Gastroesophageal sphincter (tissue), 4 donors: ENCODE measurements at regions not wholly inside any gene's neighbourhood (a gene's known extent, or its start where the extent isn't known, plus 50 kb on each side); places are given as distances from the start of the nearest gene placed in this dataset.

Source experiments
- ATAC-seq: fragments of 150-250 bp; one replicate; pipeline ENCODE4 v1.9.1; 2016; ENCODE audit warnings: mild to moderate bottlenecking, moderate library complexity
- H3K27ac ChIP-seq, 4 donors: fragments of 200-600 bp; sonication (generic) in 3 of 4; 1 replicate in 3 of 4; 2 replicates in 1 of 4; pipeline ENCODE4 v1.5.1; 2016 to 2019
- H3K27me3 ChIP-seq: fragments of 200-600 bp; sonication (generic); one replicate; pipeline ENCODE4 v1.5.1; 2019
- H3K36me3 ChIP-seq, 2 donors: fragments of 200-600 bp; sonication (generic); one replicate each; pipeline ENCODE4 v1.5.1; 2019; ENCODE audit warnings: control low read depth in 1 of 2
- H3K4me1 ChIP-seq, 3 donors: fragments of 200-600 bp; sonication (generic); 1 replicate in 2 of 3; 2 replicates in 1 of 3; pipeline ENCODE4 v1.5.1; 2016 to 2019; ENCODE audit warnings: control low read depth in 2 of 3
- H3K4me3 ChIP-seq, 2 donors: fragments of 200-600 bp; sonication (generic); one replicate each; pipeline ENCODE4 v1.5.1; 2019; ENCODE audit warnings: mild to moderate bottlenecking in 1 of 2, moderate library complexity in 1 of 2
- H3K9me3 ChIP-seq, 3 donors: fragments of 200-600 bp; sonication (generic); one replicate each; pipeline ENCODE4 v1.5.1; 2017 to 2019; ENCODE audit warnings: control low read depth in 2 of 3
- CTCF ChIP-seq, 4 experiments: fragments of 200-600 bp in 2 of 4; fragments of 450-650 bp in 2 of 4; sonication (generic) in 1 of 4; IDR thresholded peaks; one replicate each; pipeline ENCODE4 v1.5.1; 2017 to 2019; ENCODE audit warnings: antibody characterized with exemption in 4 of 4, mild to moderate bottlenecking in 2 of 4, moderate library complexity in 2 of 4
- EP300 ChIP-seq: sonication (generic); formaldehyde crosslinking; IDR thresholded peaks from one replicate; pipeline ENCODE4 v1.6.1; 2017; ENCODE audit warnings: antibody characterized with exemption, mild to moderate bottlenecking
- POLR2A ChIP-seq, 2 donors: fragments of 450-650 bp; IDR thresholded peaks; one replicate each; pipeline ENCODE4 v1.6.1; 2017; ENCODE audit warnings: antibody characterized with exemption in 2 of 2, mild to moderate bottlenecking in 2 of 2, moderate library complexity in 1 of 2
- POLR2AphosphoS5 ChIP-seq: sonication (generic); formaldehyde crosslinking; IDR thresholded peaks from one replicate; pipeline ENCODE4 v1.6.1; 2017; ENCODE audit warnings: antibody characterized with exemption
- WGBS, 2 donors: methylation state at CpG; one replicate each; pipeline ENCODE4 v1.1.5; 2018; ENCODE audit warnings: low coverage in 1 of 2; 5-methylcytosine and 5-hydroxymethylcytosine counted together

- no peak overlapping the region for H3K27ac ChIP-seq
- H3K27me3 ChIP-seq = no peaks in the 10 kb centered on the region
- ATAC-seq = no peak
- no peaks in the 10 kb centered on the region for H3K9me3 ChIP-seq
- TF ChIP-seq CTCF (IDR thresholded peaks at IDR 0.05) (no peak), POLR2A (IDR thresholded peaks at IDR 0.05) (no peak)
- WGBS, 2 donors = 78 to 98% methylated on average over 7 of the region's 9 CpGs
- H3K4me3 ChIP-seq = no peak overlapping the region
- H3K4me1 ChIP-seq = no peaks in the 10 kb centered on the region
- H3K36me3 ChIP-seq = no peaks in the 10 kb centered on the region
Measured at GRCh38 chr4:138835832-138836533, 179.6 kb upstream of the NOCT start.

- 62 to 79% methylated on average over 3 of the region's 3 CpGs for WGBS, 2 donors
- H3K27me3 ChIP-seq = no peaks in the 10 kb centered on the region
- H3K36me3 ChIP-seq = no peaks in the 10 kb centered on the region
- H3K4me3 ChIP-seq = no peak overlapping the region
- TF ChIP-seq POLR2A (IDR thresholded peaks at IDR 0.05) (no peak), POLR2AphosphoS5 (no peak), CTCF (IDR thresholded peaks at IDR 0.05) (no peak), EP300 (no peak)
- ATAC-seq = no peak
- H3K27ac ChIP-seq = no peak overlapping the region
- H3K4me1 ChIP-seq = no peaks in the 10 kb centered on the region
- H3K9me3 ChIP-seq = no peaks in the 10 kb centered on the region
Measured at GRCh38 chr4:138833974-138834373, 181.6 kb upstream of the NOCT start.

GRCh38 chr4:138832563-138832962 is 183.0 kb upstream of the NOCT start:
- Histone ChIP-seq H3K36me3 (no peaks in the 10 kb centered on the region), H3K27ac (no peak overlapping the region), H3K9me3 (no peaks in the 10 kb centered on the region), H3K27me3 (no peaks in the 10 kb centered on the region), H3K4me1 (no peaks in the 10 kb centered on the region), H3K4me3 (no peak overlapping the region)
- no peak for ATAC-seq
- TF ChIP-seq CTCF (IDR thresholded peaks at IDR 0.05) (no peak), POLR2A (IDR thresholded peaks at IDR 0.05) (no peak), EP300 (no peak), POLR2AphosphoS5 (no peak)
- 100% methylated on average over 1 of the region's 1 CpG; no CpG with 5 or more reads in 1 of the 2 donors for WGBS, 2 donors

GRCh38 chr4:138831948-138832347 is 183.6 kb upstream of the NOCT start:
- ATAC-seq = no peak
- Histone ChIP-seq H3K27ac (no peak overlapping the region), H3K36me3 (no peaks in the 10 kb centered on the region), H3K9me3 (no peaks in the 10 kb centered on the region), H3K4me3 (no peak overlapping the region), H3K4me1 (no peaks in the 10 kb centered on the region), H3K27me3 (no peaks in the 10 kb centered on the region)
- WGBS, 2 donors = 72 to 86% methylated on average over 2 of the region's 2 CpGs
- TF ChIP-seq EP300 = no peak
- TF ChIP-seq POLR2AphosphoS5 = no peak
- TF ChIP-seq POLR2A (IDR thresholded peaks at IDR 0.05) = no peak
- TF ChIP-seq CTCF (IDR thresholded peaks at IDR 0.05) = no peak

- no peaks in the 10 kb centered on the region for H3K9me3 ChIP-seq
- no peak overlapping the region for H3K4me3 ChIP-seq
- H3K27ac ChIP-seq = no peak overlapping the region
- H3K4me1 ChIP-seq = no peaks in the 10 kb centered on the region
- H3K27me3 ChIP-seq = no peaks in the 10 kb centered on the region
- H3K36me3 ChIP-seq = no peaks in the 10 kb centered on the region
- TF ChIP-seq EP300 (no peak), POLR2AphosphoS5 (no peak), CTCF (IDR thresholded peaks at IDR 0.05) (no peak), POLR2A (IDR thresholded peaks at IDR 0.05) (no peak)
- WGBS, 2 donors = 100% methylated on average over 1 of the region's 1 CpG; no CpG with 5 or more reads in 1 of the 2 donors
- ATAC-seq = no peak
Measured at GRCh38 chr4:138828926-138829325, 186.7 kb upstream of the NOCT start.
